ENCODE measurements at regions not wholly inside any gene's neighbourhood (a gene's known extent, or its start where the extent isn't known, plus 50 kb on each side); places are given as distances from the start of the nearest gene placed in this dataset.

DNA sequence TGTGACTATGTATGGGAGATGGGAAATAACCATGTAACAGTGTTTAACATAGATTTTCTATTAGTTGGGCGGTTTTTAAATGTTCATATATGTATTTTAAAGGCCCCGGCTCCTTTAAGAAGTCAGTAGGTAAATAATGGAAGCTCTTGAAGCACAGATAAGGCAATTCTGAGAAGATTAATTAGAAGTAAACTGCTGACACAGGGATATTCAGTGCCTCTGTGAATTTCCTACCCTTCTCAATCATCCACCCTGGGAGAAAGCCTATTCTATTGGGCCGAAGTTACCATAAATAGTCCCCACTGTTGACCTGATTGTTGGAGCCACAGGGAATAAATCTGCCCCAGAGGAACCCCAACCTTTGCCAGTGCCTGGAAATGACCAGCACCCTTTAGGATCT is 56.8 kb upstream of the SIX3 start:
- no peak overlapping the region for H3K4me2 ChIP-seq (ENCODE audit: control insufficient read depth, insufficient read depth)
- H2AFZ ChIP-seq (ENCODE audit: control insufficient read depth, low read depth, low read length) = no peak overlapping the region
- no peaks in the 10 kb centered on the region for H3K79me2 ChIP-seq (ENCODE audit: control insufficient read depth, insufficient read depth, low read length)
- no peaks in the 10 kb centered on the region; the same call in 2 of the 3 replicates for H3K9me3 ChIP-seq (replicated peaks; ENCODE audit: control insufficient read depth, insufficient read depth, low read length)
- CTCF ChIA-PET = interaction anchor here (0.7 kb wide), 1 partner anchor 10 kb away, joined by 3 read pairs; no protein-coding TSS in a partner anchor
- H4K20me1 ChIP-seq (ENCODE audit: control insufficient read depth, insufficient read depth) = no peaks in the 10 kb centered on the region
- H3K27me3 ChIP-seq (replicated peaks in 1 of 2; ENCODE audit: control insufficient read depth in 2 of 2, insufficient read depth in 2 of 2, low read length in 1 of 2) = no peaks in the 10 kb centered on the region; a peak in 1 of 4 replicates
- FAIRE-seq = no peak
- no peak for ATAC-seq
- TF ChIP-seq SPI1 (IDR thresholded peaks at IDR 0.05; ENCODE audit: borderline replicate concordance, insufficient read depth, low read depth, low read length) (no peak), IRF4 (IDR thresholded peaks at IDR 0.05; ENCODE audit: low read depth, low read length) (no peak), SREBF1 (IDR thresholded peaks at IDR 0.05; ENCODE audit: low read length) (no peak), RUNX3 (IDR thresholded peaks at IDR 0.05; ENCODE audit: low read length) (no peak), CHD2 (IDR thresholded peaks at IDR 0.05; ENCODE audit: borderline replicate concordance, low read depth, low read length) (no peak), ZNF622 (IDR thresholded peaks at IDR 0.05) (no peak), ZSCAN29 (IDR thresholded peaks at IDR 0.05) (no peak), RCOR1 (conservative IDR thresholded peaks at IDR 0.05; ENCODE audit: low read depth, low read length) (no peak), FOXM1 (IDR thresholded peaks at IDR 0.05; ENCODE audit: low read depth, low read length) (no peak), ZNF384 (IDR thresholded peaks at IDR 0.05; ENCODE audit: borderline replicate concordance, low read depth, low read length) (no peak), ESRRA (IDR thresholded peaks at IDR 0.05; ENCODE audit: low read length) (no peak), PML (IDR thresholded peaks at IDR 0.05; ENCODE audit: low read length) (no peak)
- TF ChIP-seq, protein P1, sequence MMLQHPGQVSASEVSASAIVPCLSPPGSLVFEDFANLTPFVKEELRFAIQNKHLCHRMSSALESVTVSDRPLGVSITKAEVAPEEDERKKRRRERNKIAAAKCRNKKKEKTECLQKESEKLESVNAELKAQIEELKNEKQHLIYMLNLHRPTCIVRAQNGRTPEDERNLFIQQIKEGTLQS (IDR thresholded peaks at IDR 0.05; ENCODE audit: borderline replicate concordance, extremely low read depth, low read depth, low read length) = no peak
- TF ChIP-seq, protein P2, sequence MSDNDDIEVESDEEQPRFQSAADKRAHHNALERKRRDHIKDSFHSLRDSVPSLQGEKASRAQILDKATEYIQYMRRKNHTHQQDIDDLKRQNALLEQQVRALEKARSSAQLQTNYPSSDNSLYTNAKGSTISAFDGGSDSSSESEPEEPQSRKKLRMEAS (IDR thresholded peaks at IDR 0.05; ENCODE audit: low read depth, low read length) = no peak
- TF ChIP-seq, protein P3, sequence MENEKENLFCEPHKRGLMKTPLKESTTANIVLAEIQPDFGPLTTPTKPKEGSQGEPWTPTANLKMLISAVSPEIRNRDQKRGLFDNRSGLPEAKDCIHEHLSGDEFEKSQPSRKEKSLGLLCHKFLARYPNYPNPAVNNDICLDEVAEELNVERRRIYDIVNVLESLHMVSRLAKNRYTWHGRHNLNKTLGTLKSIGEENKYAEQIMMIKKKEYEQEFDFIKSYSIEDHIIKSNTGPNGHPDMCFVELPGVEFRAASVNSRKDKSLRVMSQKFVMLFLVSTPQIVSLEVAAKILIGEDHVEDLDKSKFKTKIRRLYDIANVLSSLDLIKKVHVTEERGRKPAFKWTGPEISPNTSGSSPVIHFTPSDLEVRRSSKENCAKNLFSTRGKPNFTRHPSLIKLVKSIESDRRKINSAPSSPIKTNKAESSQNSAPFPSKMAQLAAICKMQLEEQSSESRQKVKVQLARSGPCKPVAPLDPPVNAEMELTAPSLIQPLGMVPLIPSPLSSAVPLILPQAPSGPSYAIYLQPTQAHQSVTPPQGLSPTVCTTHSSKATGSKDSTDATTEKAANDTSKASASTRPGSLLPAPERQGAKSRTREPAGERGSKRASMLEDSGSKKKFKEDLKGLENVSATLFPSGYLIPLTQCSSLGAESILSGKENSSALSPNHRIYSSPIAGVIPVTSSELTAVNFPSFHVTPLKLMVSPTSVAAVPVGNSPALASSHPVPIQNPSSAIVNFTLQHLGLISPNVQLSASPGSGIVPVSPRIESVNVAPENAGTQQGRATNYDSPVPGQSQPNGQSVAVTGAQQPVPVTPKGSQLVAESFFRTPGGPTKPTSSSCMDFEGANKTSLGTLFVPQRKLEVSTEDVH (IDR thresholded peaks at IDR 0.05; ENCODE audit: low read depth, partially characterized antibody) = no peak
- TF ChIP-seq, protein P4, sequence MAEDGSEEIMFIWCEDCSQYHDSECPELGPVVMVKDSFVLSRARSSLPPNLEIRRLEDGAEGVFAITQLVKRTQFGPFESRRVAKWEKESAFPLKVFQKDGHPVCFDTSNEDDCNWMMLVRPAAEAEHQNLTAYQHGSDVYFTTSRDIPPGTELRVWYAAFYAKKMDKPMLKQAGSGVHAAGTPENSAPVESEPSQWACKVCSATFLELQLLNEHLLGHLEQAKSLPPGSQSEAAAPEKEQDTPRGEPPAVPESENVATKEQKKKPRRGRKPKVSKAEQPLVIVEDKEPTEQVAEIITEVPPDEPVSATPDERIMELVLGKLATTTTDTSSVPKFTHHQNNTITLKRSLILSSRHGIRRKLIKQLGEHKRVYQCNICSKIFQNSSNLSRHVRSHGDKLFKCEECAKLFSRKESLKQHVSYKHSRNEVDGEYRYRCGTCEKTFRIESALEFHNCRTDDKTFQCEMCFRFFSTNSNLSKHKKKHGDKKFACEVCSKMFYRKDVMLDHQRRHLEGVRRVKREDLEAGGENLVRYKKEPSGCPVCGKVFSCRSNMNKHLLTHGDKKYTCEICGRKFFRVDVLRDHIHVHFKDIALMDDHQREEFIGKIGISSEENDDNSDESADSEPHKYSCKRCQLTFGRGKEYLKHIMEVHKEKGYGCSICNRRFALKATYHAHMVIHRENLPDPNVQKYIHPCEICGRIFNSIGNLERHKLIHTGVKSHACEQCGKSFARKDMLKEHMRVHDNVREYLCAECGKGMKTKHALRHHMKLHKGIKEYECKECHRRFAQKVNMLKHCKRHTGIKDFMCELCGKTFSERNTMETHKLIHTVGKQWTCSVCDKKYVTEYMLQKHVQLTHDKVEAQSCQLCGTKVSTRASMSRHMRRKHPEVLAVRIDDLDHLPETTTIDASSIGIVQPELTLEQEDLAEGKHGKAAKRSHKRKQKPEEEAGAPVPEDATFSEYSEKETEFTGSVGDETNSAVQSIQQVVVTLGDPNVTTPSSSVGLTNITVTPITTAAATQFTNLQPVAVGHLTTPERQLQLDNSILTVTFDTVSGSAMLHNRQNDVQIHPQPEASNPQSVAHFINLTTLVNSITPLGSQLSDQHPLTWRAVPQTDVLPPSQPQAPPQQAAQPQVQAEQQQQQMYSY (CRISPR knock-in tag; IDR thresholded peaks at IDR 0.05) = no peak
- TF ChIP-seq, protein P5, sequence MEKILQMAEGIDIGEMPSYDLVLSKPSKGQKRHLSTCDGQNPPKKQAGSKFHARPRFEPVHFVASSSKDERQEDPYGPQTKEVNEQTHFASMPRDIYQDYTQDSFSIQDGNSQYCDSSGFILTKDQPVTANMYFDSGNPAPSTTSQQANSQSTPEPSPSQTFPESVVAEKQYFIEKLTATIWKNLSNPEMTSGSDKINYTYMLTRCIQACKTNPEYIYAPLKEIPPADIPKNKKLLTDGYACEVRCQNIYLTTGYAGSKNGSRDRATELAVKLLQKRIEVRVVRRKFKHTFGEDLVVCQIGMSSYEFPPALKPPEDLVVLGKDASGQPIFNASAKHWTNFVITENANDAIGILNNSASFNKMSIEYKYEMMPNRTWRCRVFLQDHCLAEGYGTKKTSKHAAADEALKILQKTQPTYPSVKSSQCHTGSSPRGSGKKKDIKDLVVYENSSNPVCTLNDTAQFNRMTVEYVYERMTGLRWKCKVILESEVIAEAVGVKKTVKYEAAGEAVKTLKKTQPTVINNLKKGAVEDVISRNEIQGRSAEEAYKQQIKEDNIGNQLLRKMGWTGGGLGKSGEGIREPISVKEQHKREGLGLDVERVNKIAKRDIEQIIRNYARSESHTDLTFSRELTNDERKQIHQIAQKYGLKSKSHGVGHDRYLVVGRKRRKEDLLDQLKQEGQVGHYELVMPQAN (conservative IDR thresholded peaks at IDR 0.05) = no peak
- H3K27ac ChIP-seq (ENCODE audit: control insufficient read depth, insufficient read depth) = no peak overlapping the region
- H3K36me3 ChIP-seq (ENCODE audit: control insufficient read depth in 2 of 2, insufficient read depth in 2 of 2, low read length in 1 of 2) = no peaks in the 10 kb centered on the region
- intact Hi-C loops (cut with micrococcal nuclease; ENCODE audit: unreplicated experiment) = no loop called here
- BruUV-seq (replicated peaks) = no TSS peak
- SMC1A ChIA-PET (ENCODE audit: uncharacterized antibody, unreplicated experiment) = interaction anchor here (0.7 kb wide), 1 partner anchor 405 kb away, joined by 4 read pairs; no protein-coding TSS in a partner anchor
- no peak overlapping the region for H3K9ac ChIP-seq (ENCODE audit: control insufficient read depth, insufficient read depth, low read length)
- in situ Hi-C loops (cut with MboI) = no loop called here
- H3K4me1 ChIP-seq (ENCODE audit: control insufficient read depth, insufficient read depth, low read length) = no peaks in the 10 kb centered on the region
- POLR2A ChIA-PET = no interaction called here
- RAD21 ChIA-PET (ENCODE audit: unreplicated experiment) = no interaction called here
- 42% methylated on average over 3 of the region's 3 CpGs for WGBS (ENCODE audit: insufficient coverage, insufficient replicate concordance, low lambda C conversion rate, missing lambda C conversion rate)
- DNase-seq (ENCODE audit: low read depth, low spot score) = no peak
- H3K4me3 ChIP-seq = no peak overlapping the region

All from GM12878 (cell line).